Thoracic aorta (tissue), 2 donors: ENCODE measurements at regions not wholly inside any gene's neighbourhood (a gene's known extent, or its start where the extent isn't known, plus 50 kb on each side); places are given as distances from the start of the nearest gene placed in this dataset.

ENCODE experiments used
- ATAC-seq: fragments of 150-250 bp; one replicate; pipeline ENCODE4 v1.8.0; 2017; ENCODE audit warnings: low read depth; ENCODE audit not compliant: insufficient number of reproducible peaks, low FRiP score
- DNase-seq: peaks from one replicate; pipeline ENCODE4 v3.0.0-alpha.2; 2020; ENCODE audit warnings: low spot score
- H3K27ac ChIP-seq, 2 donors: fragments of 200-600 bp; sonication (generic); 1 replicate in 1 of 2; 2 replicates in 1 of 2; pipeline ENCODE4 v1.5.1; 2016; ENCODE audit warnings: mild to moderate bottlenecking in 2 of 2, moderate library complexity in 2 of 2
- H3K27me3 ChIP-seq: fragments of 200-600 bp; sonication (generic); replicated peaks from 2 replicates; pipeline ENCODE4 v1.6.0; 2016; ENCODE audit warnings: mild to moderate bottlenecking; ENCODE audit not compliant: insufficient read depth
- H3K36me3 ChIP-seq: fragments of 200-600 bp; sonication (generic); one replicate; pipeline ENCODE4 v1.5.1; 2016
- H3K4me1 ChIP-seq, 2 donors: fragments of 200-600 bp; sonication (generic); 1 replicate in 1 of 2; 2 replicates in 1 of 2; pipeline versions ENCODE4 v1.5.1 to v1.6.0; 2016; ENCODE audit warnings: low read depth in 2 of 2, mild to moderate bottlenecking in 1 of 2; ENCODE audit not compliant: control insufficient read depth in 1 of 2
- H3K4me3 ChIP-seq: fragments of 200-600 bp; sonication (generic); 2 replicates; pipeline ENCODE4 v1.5.1; 2016; ENCODE audit warnings: mild to moderate bottlenecking
- H3K9me3 ChIP-seq: fragments of 200-600 bp; sonication (generic); 2 replicates; pipeline ENCODE4 v1.5.1; 2016
- TF ChIP-seq, protein P1 (sequence below): fragments of 200-600 bp; sonication (generic); IDR thresholded peaks from one replicate; pipeline ENCODE4 v1.5.1; 2019; ENCODE audit warnings: antibody characterized with exemption

DNA sequence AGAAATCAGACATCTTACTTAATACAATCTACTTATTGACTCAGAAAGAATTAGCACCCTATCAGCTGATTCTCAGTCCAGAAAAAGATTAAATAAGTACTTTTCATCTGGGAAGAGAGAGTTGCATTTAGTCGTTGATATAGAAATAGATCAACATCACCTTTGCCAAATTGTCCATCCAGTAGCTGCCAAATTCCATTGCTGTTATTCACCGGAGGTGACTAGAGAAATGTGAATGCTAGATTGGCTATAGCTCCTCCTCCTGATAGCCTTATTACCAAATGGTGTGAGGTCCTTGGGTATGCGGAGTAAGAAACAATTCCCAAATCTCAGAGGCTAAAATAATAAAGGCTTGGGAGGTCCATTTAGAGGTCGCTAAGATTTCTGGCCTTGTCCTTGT, 723.3 kb upstream of the FLRT2 start:
- H3K27ac ChIP-seq = no peak overlapping the region
- TF ChIP-seq, protein P1, sequence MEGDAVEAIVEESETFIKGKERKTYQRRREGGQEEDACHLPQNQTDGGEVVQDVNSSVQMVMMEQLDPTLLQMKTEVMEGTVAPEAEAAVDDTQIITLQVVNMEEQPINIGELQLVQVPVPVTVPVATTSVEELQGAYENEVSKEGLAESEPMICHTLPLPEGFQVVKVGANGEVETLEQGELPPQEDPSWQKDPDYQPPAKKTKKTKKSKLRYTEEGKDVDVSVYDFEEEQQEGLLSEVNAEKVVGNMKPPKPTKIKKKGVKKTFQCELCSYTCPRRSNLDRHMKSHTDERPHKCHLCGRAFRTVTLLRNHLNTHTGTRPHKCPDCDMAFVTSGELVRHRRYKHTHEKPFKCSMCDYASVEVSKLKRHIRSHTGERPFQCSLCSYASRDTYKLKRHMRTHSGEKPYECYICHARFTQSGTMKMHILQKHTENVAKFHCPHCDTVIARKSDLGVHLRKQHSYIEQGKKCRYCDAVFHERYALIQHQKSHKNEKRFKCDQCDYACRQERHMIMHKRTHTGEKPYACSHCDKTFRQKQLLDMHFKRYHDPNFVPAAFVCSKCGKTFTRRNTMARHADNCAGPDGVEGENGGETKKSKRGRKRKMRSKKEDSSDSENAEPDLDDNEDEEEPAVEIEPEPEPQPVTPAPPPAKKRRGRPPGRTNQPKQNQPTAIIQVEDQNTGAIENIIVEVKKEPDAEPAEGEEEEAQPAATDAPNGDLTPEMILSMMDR = no peak
- DNase-seq (no peak), ATAC-seq (no peak)
- H3K36me3 ChIP-seq = no peaks in the 10 kb centered on the region
- H3K4me1 ChIP-seq = no peaks in the 10 kb centered on the region
- H3K27me3 ChIP-seq = no peaks in the 10 kb centered on the region
- H3K9me3 ChIP-seq = no peaks in the 10 kb centered on the region
- H3K4me3 ChIP-seq = no peak overlapping the region

DNA sequence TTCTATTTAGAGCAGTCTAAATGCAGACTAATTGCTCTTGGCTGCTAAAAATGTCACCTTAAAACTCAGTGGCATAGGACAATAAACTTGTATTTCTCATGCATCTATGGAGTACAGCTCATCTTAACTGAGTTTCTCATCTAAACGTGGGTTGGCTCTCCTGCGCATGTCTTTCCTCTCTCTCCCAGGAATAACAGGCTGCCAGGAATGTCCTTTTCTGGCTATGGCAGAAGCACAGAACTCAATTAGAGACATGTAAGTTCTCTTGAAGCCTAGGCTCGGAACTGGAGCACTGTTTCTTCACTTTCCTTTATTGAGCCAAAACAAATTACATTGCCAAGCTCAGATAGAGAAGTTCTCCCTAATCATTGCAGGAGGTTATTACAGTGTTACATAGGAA, 722.3 kb upstream of the FLRT2 start:
- H3K36me3 ChIP-seq = no peaks in the 10 kb centered on the region
- H3K4me3 ChIP-seq = no peak overlapping the region
- H3K27me3 ChIP-seq = no peaks in the 10 kb centered on the region
- no peaks in the 10 kb centered on the region for H3K4me1 ChIP-seq
- DNase-seq (no peak), ATAC-seq (no peak)
- no peak overlapping the region for H3K27ac ChIP-seq
- no peaks in the 10 kb centered on the region for H3K9me3 ChIP-seq
- TF ChIP-seq, protein P1 = no peak

DNA sequence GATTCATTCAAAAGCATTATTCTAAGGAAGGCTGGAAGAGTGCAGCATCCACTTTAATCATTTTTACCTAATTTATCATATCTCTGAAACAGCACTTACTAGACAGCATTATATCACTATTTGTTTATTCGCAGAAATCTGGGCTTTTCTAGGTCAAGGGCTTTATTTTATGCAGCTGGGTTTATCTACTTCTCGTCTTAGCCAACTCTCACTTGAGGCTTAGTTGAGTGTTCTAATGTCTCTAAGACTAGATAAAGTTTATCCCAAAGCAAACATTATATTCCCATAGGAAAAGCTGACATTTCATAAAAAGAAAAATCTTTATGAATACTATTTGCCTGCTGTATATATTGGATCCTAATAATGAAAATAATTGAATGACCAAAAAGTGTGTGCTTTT, 720.8 kb upstream of the FLRT2 start:
- Histone ChIP-seq H3K36me3 (no peaks in the 10 kb centered on the region), H3K4me1 (no peaks in the 10 kb centered on the region), H3K27ac (no peak overlapping the region), H3K4me3 (no peak overlapping the region), H3K27me3 (no peaks in the 10 kb centered on the region), H3K9me3 (no peaks in the 10 kb centered on the region)
- ATAC-seq (no peak), DNase-seq (no peak)
- TF ChIP-seq, protein P1 = no peak

DNA sequence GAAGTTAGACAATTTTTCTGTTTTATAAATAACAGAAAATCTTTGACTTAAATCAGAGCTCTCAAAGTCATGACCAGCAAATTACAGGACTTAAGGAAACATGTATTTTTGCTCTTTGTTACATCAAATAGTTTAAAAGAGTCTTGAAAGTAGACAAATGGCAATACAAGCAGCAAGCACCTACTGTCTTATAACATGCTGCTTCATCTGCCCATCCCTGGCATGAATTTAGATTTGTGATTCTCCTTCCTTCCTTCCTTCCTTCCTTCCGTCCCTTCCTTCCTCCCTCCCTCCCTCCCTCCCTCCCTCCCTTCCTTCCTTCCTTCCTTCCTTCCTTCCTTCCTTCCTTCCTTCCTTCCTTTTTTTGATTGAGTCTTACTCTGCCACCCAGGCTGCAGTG, 715.6 kb upstream of the FLRT2 start:
- DNase-seq = no peak
- TF ChIP-seq, protein P1 = no peak

DNA sequence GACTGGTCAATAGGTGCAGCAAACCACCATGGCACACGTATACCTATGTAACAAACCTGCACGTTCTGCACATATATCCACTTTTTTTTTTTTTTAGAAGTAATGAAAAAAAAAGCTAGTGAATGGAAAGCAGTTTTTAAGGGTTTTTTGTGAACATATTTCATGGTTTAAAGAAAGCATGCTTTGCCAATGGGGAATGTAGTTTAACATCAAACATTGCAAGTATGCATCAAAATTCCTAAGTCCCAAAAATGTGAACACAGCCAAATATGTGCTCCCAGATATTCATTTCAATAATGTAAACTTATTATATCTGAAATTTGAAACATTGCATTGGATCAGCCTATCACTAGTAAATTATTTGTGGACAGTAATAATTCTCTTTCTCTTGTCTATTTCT, 710.4 kb upstream of the FLRT2 start:
- Histone ChIP-seq H3K27ac (no peak overlapping the region), H3K27me3 (no peaks in the 10 kb centered on the region), H3K9me3 (no peaks in the 10 kb centered on the region), H3K36me3 (no peaks in the 10 kb centered on the region), H3K4me3 (no peak overlapping the region), H3K4me1 (no peaks in the 10 kb centered on the region)
- TF ChIP-seq, protein P1 = no peak
- DNase-seq (no peak), ATAC-seq (no peak)

More for the DNA sequence above, 715.6 kb upstream of the FLRT2 start:
- H3K27ac ChIP-seq = no peak overlapping the region
- ATAC-seq = no peak
- H3K27me3 ChIP-seq = no peaks in the 10 kb centered on the region
- no peaks in the 10 kb centered on the region for H3K9me3 ChIP-seq
- H3K4me1 ChIP-seq = no peaks in the 10 kb centered on the region
- H3K4me3 ChIP-seq = no peak overlapping the region
- H3K36me3 ChIP-seq = no peaks in the 10 kb centered on the region
